ENCODE measurements at regions not wholly inside any gene's neighbourhood (a gene's known extent, or its start where the extent isn't known, plus 50 kb on each side); places are given as distances from the start of the nearest gene placed in this dataset.

DNA sequence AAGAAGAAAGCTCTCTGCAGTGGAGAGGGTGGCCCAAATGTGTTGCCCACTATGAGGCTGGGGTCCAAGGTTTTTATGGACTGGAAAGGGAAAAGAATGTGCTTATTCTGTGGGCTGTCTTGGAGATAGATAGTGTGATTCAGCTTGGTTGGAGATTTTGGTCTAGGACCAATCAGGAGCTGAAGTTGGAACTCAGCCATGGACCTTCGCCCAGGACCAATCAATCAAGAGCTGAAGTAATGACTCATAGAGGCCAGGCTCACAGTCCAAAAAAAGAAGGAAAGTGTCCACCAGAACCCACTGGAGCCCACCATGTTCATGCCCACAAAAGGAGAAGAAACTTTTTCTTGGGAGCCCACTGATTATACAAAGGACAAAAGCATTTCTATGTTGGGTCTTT lies 369.5 kb downstream of the UBE2NL start:
- no peak for TF ChIP-seq POLR2AphosphoS5 (IDR thresholded peaks at IDR 0.05; ENCODE audit: control insufficient read depth, insufficient read depth, low read depth, low read length)
- TF ChIP-seq, protein P1, sequence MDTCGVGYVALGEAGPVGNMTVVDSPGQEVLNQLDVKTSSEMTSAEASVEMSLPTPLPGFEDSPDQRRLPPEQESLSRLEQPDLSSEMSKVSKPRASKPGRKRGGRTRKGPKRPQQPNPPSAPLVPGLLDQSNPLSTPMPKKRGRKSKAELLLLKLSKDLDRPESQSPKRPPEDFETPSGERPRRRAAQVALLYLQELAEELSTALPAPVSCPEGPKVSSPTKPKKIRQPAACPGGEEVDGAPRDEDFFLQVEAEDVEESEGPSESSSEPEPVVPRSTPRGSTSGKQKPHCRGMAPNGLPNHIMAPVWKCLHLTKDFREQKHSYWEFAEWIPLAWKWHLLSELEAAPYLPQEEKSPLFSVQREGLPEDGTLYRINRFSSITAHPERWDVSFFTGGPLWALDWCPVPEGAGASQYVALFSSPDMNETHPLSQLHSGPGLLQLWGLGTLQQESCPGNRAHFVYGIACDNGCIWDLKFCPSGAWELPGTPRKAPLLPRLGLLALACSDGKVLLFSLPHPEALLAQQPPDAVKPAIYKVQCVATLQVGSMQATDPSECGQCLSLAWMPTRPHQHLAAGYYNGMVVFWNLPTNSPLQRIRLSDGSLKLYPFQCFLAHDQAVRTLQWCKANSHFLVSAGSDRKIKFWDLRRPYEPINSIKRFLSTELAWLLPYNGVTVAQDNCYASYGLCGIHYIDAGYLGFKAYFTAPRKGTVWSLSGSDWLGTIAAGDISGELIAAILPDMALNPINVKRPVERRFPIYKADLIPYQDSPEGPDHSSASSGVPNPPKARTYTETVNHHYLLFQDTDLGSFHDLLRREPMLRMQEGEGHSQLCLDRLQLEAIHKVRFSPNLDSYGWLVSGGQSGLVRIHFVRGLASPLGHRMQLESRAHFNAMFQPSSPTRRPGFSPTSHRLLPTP (IDR thresholded peaks at IDR 0.05; ENCODE audit: borderline replicate concordance, extremely low read depth, insufficient read length), result no peak
- TF ChIP-seq PCBP2 (IDR thresholded peaks at IDR 0.05; ENCODE audit: low read depth, low read length, poor library complexity, severe bottlenecking), result no peak
- TF ChIP-seq CREB1 (IDR thresholded peaks at IDR 0.05), result no peak
- TF ChIP-seq CREB1 (CRISPR knock-in tag; IDR thresholded peaks at IDR 0.05), result no peak
- no peak for TF ChIP-seq SUPT5H (IDR thresholded peaks at IDR 0.05)
- TF ChIP-seq, protein P2, sequence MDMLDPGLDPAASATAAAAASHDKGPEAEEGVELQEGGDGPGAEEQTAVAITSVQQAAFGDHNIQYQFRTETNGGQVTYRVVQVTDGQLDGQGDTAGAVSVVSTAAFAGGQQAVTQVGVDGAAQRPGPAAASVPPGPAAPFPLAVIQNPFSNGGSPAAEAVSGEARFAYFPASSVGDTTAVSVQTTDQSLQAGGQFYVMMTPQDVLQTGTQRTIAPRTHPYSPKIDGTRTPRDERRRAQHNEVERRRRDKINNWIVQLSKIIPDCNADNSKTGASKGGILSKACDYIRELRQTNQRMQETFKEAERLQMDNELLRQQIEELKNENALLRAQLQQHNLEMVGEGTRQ (CRISPR knock-in tag; IDR thresholded peaks at IDR 0.05), result no peak
- no peak for TF ChIP-seq ZFP30 (CRISPR knock-in tag; IDR thresholded peaks at IDR 0.05; ENCODE audit: borderline replicate concordance)
- TF ChIP-seq PURB (CRISPR knock-in tag; IDR thresholded peaks at IDR 0.05; ENCODE audit: low read depth), result no peak
- TF ChIP-seq ELF1 (tag; IDR thresholded peaks at IDR 0.05), result no peak
- no peak for TF ChIP-seq POLR2A (conservative IDR thresholded peaks at IDR 0.05)
